ENCODE measurements at regions not wholly inside any gene's neighbourhood (a gene's known extent, or its start where the extent isn't known, plus 50 kb on each side); places are given as distances from the start of the nearest gene placed in this dataset.

GRCh38 chr7:15801041-15801440 lies 114.6 kb upstream of the MEOX2 start:
- H3K4me3 ChIP-seq (replicated peaks; ENCODE audit: low read depth, low read length), result no peak overlapping the region
- DNase-seq (ENCODE audit: extremely low read depth, low read depth), result no peak
- TF ChIP-seq CTCF (IDR thresholded peaks at IDR 0.05; ENCODE audit: low read depth, low read length, missing control alignments), result no peak

GRCh38 chr7:15798081-15798480 lies 111.6 kb upstream of the MEOX2 start:
- DNase-seq (ENCODE audit: extremely low read depth, low read depth), result no peak
- TF ChIP-seq CTCF (IDR thresholded peaks at IDR 0.05; ENCODE audit: low read depth, low read length, missing control alignments), result no peak
- no peak overlapping the region for H3K4me3 ChIP-seq (replicated peaks; ENCODE audit: low read depth, low read length)

- no peak for TF ChIP-seq CTCF (IDR thresholded peaks at IDR 0.05; ENCODE audit: low read depth, low read length, missing control alignments)
Measured at GRCh38 chr7:15795393-15795792, 108.9 kb upstream of the MEOX2 start.

GRCh38 chr7:15794801-15795200 lies 108.3 kb upstream of the MEOX2 start:
- no peak for DNase-seq (ENCODE audit: extremely low read depth, low read depth)
- TF ChIP-seq CTCF (IDR thresholded peaks at IDR 0.05; ENCODE audit: low read depth, low read length, missing control alignments), result no peak
- no peak overlapping the region for H3K4me3 ChIP-seq (replicated peaks; ENCODE audit: low read depth, low read length)

More at GRCh38 chr7:15795393-15795792, 108.9 kb upstream of the MEOX2 start:
- no peak overlapping the region for H3K4me3 ChIP-seq (replicated peaks; ENCODE audit: low read depth, low read length)
- DNase-seq (ENCODE audit: extremely low read depth, low read depth), result no peak

- no peak for DNase-seq (ENCODE audit: extremely low read depth, low read depth)
- no peak for TF ChIP-seq CTCF (IDR thresholded peaks at IDR 0.05; ENCODE audit: low read depth, low read length, missing control alignments)
- no peak overlapping the region for H3K4me3 ChIP-seq (replicated peaks; ENCODE audit: low read depth, low read length)
Measured at GRCh38 chr7:15784694-15785030, 98.2 kb upstream of the MEOX2 start.

GRCh38 chr7:15783987-15784693 lies 97.7 kb upstream of the MEOX2 start:
- DNase-seq (ENCODE audit: extremely low read depth, low read depth), result no peak
- H3K4me3 ChIP-seq (replicated peaks; ENCODE audit: low read depth, low read length), result no peak overlapping the region
- no peak for TF ChIP-seq CTCF (IDR thresholded peaks at IDR 0.05; ENCODE audit: low read depth, low read length, missing control alignments)

GRCh38 chr7:15782656-15783055 lies 96.2 kb upstream of the MEOX2 start:
- H3K4me3 ChIP-seq (replicated peaks; ENCODE audit: low read depth, low read length), result no peak overlapping the region
- no peak for DNase-seq (ENCODE audit: extremely low read depth, low read depth)
- TF ChIP-seq CTCF (IDR thresholded peaks at IDR 0.05; ENCODE audit: low read depth, low read length, missing control alignments), result no peak

Measured in HFF-Myc (cell line).